Embryonic facial prominence (tissue), 1 donor: ENCODE measurements at regions not wholly inside any gene's neighbourhood (a gene's known extent, or its start where the extent isn't known, plus 50 kb on each side); places are given as distances from the start of the nearest gene placed in this dataset.

Experiments
- DNase-seq: peaks from one replicate; pipeline ENCODE4 v3.0.0-alpha.2; 2016; ENCODE audit errors: extremely low spot score

DNA sequence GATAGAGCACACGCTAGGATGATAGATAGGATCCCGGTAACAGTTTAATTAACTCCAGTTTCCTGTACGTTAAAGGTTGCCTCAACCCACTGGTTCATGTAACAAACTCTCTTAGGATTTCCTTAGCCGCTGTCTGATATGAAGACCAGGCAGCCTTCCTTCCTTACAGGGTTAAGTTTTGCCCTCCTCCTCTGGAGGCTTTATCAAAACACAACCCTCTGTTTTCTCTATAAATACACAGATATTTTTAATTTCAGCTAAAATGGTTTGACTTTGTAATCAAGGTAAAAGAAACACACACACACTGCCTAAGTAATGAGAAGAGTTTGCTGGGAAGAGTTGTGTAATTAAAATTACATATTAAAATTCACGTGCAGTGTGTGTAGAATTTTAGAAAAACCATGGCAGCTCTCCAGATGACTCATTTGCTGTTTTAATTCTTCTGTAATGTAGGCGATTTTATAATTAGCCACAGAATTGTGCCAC lies 369.8 kb downstream of the CSNK1G3 start:
- no peak for DNase-seq

DNA sequence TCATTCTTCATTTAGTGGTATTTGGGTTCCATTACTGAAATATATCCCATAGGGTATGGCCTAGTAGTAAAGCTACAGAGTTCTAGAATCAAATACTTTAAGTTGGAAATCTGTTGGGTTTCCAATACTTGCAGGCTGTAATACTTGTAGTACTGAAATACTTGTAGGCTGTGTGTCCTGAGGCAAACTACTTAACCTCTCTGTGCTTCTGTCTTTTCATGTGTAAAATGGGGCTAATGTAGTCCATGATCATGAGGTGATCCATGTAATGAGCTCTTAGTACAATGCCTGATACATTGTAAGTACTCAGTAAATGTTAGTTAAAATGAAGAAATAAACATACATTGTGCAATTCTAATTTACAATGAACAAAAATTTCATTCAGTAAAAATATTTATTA lies 368.9 kb downstream of the CSNK1G3 start:
- no peak for DNase-seq

DNA sequence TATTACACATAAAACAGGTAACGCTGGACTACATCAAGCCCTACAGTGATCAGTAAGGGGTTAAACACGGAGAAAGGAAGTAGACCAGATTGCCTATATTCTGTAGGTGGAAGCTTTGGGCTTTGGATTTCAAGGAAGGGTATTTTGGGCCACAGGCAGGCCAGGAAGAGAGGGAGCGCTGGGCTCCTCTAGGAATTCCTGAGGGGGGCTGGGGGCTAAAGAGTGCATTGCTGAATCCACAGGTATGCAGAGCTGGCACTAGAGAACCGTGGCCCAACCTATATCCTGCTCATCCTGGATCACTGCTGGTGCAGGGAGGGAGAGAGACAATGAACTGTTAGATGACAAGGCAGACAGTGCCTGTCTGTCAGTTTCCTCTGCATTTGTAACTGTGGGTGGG lies 367.1 kb downstream of the CSNK1G3 start:
- no peak for DNase-seq

DNA sequence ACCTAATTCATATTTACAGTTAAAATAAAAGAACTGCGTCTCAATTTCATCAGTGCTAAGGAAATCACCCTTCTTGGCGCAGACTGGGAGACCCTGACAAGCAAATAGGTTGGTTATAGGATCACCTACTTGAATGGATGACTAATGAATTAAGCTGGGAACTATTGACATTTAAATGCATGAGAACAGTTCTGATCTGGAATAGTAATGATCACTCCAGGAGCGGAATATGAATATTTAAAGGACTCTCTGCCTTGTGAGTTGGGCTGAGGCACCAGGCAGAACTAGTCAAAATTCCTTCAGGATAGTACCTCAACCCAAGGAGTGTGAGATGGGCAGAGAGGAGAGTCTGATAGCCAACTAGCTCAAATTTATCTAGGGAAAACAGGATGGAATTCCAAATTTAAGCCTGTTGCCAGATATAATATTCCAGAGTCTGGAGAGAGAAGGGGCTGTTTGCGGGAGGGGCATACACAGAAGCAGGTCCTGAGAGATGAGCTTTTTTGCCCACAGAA lies 364.4 kb downstream of the CSNK1G3 start:
- DNase-seq = no peak

DNA sequence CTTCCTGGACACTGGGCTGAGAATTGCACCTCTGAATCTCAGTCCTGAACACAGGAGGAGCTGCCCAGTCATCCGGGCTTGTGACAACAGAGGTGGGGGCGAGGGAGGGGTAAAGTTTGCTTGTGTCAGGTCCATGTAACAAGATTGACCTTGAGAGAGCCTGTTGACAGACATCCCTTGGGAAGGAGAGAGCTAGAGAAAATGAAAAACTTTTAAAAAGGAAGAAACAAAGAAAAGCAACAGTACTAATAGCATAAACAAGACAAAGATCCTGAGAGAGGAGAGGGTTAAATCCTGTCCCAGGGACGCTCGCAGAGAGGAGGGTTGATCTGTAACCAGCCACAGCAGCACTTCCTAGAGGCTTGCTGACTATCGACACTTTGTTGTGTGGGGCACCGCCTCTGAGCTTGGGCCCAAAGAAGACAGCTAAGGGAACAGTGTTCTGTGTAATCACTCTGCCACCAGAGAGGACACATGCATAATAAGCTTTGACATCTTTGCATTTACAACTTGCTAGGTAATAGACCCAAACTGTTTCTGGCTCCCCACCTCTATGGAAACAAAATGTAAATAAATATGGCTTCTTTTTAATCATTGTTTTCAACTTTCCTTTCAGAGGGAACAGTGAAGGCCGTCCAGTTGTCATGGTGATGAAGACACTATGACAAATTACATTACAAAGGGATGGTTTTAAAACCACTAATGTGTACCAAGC lies 363.7 kb downstream of the CSNK1G3 start:
- peak; percentile 40 for DNase-seq

DNA sequence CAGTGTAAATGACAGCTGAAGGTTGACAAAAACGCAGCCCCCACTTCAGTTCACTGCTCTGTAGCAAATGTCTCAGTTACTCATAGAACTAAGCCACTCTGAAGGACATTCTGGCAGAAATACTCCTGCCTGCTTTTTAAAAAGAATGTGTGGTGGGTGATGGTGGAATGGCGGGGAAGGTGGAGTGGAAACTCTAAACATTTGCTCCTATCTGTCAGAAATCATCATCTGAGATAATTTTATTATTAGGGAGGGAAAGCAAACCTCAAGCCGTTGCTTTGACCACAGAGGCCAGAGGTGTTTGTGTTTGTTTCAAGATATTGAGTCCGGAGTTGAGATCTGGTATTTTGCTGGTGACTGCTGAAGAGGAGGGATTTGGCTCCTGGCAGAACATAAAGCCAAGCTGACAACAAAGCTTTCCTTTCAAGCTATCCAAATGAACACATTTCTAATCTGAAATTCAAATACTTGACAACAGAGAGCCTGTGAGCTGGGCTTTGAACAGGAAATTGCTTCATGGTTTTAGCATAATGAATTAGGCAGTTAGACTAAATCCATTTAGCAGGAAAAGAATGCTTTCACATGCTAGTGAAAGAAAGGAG lies 362.7 kb downstream of the CSNK1G3 start:
- DNase-seq = no peak

DNA sequence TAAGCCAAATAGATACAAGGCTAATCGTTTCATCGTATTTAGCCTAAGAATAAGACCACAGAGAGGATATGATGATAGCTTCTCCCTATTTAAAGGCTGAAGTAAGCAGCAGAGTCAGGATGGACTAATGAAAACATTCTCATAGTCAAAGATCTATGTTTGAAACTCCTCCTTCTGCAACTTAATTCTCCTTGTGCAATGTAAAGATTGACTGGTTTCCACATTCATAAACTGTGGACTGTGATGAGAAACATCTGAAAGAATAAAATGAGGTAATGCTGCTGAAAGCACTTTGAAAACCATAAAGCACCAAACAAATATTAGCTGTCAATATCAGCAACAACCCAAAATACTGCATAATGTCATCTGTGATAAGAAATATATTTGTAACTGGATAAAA lies 361.9 kb downstream of the CSNK1G3 start:
- no peak for DNase-seq

DNA sequence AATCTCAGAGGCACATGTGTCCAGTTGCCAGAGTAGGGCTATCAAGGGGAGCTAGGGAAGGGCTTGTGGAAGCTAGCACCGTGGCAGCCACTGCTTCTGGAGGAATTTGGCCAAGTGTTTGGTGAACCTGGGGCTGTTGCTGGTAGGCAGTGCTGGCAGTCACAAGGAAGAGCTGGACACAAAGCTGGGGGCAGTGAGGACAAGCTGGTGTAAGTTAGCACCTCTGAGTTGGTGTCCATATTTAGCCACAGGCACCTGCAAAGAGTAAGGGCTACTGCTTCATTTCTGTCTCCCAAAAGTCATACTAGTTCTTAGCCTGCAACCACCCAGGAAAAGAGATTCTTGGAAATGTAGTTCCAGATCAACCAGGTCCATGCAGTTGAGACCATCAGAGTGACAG lies 359.4 kb downstream of the CSNK1G3 start:
- DNase-seq = no peak

DNA sequence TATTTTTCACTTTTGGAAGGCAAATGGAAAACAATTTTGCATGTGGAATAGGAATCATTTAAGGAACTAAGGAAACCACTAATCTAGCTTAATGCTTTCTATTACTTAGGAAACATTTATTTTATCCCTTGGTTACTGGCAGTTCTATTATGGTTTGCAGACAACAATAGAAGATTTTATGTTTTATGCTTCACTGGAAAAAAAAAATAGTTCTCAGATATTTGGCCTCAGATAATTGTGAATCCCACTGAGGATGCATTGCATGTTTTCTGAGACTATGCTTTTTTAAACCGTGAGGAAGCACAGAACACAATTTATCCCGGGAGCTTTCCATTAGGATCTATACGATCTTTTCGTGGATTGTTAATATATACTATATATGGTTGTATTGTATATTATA lies 356.9 kb downstream of the CSNK1G3 start:
- no peak for DNase-seq

DNA sequence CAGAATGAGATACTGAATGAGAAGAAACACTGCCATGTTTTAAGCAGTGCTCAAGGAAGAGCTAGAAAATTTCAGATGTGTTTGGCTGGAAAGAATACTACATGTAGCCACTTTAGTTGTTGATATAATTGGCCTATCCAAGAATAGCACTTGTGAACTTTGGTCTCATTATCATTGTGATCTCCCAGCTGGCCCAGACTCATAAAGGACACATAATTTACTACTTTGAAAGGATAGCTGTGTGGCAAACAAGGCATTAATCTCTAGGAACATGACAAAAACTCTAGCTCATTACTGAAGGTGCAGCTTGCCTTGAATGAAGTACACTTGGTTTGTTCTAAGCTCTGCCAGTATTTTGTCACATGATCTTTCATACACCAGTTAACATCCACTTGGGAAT lies 356.3 kb downstream of the CSNK1G3 start:
- no peak for DNase-seq

DNA sequence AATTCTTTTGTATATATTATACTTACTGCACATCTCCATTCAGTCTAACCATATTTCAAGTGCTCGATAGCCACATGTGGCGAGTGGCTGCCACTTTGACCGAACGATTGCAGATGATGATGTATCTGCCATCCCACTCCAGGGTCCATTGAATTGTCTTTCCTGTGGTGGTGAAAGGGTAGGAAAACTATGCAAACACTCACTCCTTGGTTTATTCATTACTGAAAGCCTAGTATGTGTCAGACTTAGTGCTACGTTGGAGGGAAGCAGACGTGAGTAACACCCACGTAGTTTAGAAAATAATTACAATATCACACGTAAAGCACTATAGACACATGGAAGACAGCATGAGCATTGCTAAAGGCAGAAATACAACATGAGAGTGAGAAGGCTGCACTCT lies 353.7 kb downstream of the CSNK1G3 start:
- DNase-seq = no peak

DNA sequence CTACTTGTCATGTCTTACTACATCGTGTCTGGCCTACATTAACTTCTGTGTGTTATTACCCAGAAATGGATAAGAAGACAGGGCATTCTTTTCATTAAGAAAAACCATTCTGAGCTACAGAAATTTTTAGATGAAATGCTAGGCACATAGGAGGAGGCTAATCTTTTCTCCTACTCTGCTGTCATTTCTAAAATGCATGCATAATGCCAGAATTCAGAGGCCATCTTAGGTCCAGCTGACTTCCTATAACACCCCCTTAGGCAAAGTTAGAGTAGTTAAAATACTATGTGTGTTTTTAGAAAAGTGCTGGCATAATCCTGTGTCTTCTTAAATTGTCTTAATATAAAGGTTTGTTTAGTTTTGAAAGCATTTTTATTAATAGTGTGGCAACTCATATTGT lies 352.6 kb downstream of the CSNK1G3 start:
- DNase-seq = no peak

DNA sequence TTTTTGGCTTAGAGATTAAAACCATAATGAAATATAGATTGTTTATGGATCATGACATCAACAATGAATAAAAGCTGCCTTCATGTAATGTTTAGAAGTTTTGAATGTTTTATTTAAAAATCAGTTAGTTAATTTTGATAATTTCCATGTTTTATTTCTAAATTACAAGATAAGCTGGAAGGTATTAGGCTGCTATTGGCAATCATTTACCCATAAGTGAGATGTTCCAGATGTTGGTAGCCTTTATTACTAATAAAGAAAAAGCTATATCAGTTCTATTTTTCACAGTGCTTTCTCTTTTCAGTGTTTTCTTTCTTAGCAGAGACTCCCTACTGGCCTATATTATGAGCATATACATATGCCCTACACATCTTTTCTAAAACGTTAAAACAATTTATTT lies 347.0 kb downstream of the CSNK1G3 start:
- no peak for DNase-seq

DNA sequence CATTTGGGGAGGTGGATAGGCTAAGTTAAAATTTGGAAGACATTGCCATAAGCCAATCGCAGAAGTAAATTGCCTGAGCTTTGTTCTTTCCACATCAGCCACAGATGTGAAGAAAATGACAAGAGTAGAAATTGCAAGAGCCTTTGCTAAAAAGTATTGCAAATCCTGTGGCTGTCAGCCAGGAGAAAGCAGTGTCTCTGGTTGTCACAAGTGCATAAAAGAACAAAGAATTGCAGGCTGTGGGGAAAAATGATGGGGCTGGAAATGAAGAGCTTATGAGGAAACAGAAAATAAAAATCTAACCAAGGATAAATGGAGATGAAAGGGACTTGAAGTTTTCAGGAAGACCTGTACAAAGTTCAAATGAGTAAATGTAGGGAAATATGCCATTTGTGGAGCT lies 344.8 kb downstream of the CSNK1G3 start:
- no peak for DNase-seq

DNA sequence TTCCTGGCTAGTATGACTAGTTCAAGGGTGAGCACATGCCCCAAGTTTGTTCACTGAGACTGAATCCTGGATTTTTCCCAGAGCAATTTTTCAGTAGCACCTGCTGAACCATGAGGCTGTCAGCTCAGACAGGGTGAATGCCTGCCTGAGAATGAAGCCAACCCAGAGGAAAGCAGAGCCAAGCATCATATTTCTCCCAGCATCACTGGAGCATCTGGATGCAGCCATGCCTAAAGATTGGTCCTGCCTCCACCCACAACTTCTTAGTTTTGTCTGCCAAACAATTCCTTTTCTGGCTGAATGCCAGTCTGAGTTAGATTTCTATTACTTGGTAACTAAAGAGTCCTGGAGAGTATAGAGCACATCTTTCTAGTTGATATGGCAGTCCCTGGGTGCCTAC lies 343.6 kb downstream of the CSNK1G3 start:
- DNase-seq = no peak

DNA sequence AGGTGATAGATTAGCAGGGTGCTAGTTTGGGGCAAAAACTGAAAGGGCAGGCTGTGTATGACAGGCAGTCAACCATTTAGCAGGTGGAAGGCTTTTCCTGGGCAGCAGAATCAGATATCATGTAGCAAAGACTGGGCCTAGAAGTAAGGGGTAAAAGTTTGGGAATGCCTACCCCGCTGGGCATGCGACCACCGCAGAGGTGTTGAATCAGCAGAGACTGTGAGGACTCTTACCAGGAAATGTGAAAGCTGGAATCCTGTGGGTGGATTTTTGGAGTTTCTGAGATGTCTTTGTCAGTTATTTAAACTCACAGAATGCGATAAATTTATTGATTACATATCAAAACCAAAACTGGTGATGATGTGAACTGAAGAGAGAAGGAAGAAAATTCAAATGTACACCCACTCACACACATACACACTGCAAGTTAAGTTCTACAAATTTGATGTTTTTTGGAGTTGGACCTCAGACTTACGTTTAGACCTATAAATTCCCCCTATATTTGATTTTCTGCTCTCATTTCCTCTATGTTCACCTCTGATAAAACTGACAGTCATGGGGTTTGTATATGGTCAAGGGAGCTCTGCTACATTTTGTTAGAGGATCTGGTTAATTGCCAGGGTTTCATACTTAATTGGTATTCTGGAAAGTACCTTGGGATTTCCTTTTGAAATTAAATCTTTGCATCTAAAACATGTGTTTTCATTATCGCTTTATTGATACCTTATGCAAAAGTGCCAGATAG lies 333.6 kb downstream of the CSNK1G3 start:
- DNase-seq = no peak

DNA sequence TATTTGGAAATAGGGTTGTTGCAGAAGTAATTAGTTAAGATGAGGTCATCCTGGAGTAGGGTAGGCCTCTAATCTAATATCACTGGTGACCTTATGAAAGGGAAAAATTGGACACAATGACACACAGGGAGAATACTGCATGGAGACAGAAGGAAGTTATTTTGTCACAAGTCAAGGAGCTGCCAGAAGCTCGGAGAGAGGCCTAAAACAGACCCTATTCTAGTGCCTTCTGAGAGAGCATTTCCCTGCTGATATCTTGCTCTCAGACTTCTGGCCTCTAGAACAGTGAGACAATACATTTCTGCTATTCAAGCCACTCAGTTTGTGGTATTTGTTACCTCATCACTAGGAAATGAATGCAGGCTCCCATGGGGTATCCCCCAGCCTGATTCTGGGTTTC lies 332.9 kb downstream of the CSNK1G3 start:
- DNase-seq = no peak

DNA sequence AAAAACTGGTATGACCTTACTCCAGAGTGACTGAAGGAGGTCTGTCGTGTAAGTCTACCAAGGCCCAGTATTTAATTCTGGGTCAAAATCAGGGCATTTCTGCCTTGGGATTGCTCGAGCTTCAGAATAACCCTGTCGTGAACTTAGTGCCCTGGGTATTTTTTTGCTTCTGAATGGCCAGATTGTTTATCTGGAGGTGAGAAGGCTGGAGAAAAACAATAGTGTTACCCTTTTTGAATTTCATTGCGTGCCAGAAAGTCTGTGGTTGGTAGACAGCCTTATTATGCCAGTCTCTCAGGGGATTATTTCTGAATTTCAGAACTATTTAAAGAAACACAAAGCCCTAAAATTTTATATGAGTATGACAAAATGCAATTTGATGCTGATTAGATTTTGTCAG lies 323.4 kb downstream of the CSNK1G3 start:
- no peak for DNase-seq

DNA sequence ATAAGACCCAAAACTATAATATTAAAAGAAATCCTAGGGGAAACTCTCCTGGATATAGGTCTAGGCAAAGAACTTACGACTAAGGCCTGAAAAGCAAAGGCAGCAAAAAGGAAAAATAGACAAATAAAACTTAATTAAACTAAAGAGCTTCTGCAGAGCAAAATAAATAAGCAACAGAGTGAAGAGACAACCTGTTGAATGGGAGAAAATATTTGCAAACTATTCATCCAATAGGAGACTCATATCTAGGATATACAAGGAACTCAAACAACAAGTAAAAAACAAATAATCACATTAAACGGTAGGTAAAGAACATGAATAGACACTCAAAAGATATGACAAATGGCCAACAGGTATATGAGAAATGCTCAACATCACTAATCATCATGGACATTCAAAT lies 318.6 kb downstream of the CSNK1G3 start:
- no peak for DNase-seq

DNA sequence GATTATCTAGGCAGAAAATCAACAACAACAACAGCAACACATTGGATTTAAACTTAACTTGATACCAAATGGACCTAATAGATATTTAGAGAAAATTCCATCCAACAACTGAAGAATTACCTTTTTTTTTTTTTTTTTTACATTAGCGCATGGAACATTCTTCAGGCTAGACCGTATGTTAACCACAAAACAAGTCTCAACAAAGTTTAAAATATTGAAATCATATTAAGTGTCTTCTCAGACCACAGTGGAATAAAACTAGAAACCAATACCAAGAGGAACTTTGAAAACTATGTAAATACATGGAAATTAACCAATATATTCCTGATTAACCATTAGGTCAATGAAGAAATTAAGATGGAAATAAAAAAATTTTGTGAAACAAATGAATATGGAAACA lies 315.8 kb downstream of the CSNK1G3 start:
- DNase-seq = no peak

DNA sequence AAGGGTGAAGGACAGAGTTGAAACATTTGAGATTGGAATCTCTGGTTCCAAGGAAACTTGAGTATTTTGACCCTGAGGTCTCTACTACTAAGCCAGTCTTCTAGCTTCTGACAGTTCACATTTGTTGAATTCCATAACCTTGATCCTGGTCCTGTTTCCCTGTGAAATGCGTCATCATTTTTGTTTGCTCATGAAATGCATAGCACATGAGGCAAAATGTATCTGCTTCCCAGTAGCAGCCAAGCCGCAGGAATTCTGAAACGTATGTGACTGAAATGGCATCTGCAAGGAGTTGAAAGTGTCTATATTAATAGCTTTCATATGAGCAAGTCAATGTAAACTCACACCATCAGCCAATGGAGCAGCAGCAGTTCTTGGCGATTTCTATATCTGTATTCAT lies 307.9 kb downstream of the CSNK1G3 start:
- DNase-seq = peak; percentile 74

DNA sequence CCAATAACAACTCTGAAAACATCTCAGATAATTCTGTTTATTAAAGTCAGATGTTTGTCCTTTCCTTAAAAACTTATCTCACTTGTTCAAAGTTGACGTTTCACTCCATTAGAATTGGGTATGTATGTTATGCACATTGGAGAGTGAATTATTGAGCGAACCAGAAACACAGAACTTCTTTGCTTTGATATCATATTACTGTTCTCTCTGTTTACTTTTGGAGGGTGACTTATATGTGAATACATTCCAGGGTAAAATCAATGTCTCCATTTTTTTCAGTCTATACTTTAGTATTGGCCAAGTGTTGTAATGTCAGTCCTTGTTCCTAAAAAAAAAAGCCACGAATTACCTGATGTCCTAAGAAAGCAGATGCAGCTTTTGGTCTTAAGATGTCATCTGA lies 307.4 kb downstream of the CSNK1G3 start:
- DNase-seq = no peak

DNA sequence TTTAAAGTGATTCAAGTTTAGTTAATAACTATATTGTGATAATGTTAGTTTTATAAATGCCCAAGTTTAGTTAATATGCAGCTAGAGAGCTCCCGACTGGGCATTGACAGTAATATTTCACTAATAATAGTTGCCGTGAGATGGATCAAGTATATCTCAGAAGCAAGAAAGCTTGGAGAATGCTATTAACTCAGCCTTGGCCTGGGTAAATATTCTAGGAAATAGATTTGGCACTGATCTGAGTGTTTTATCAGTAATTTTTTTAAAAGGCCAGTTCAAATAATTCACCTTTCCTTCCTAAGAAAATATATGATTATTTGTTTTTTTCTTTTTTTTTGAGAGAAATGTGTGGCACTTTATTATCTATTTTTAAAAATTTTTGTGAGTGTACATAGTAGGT lies 305.3 kb downstream of the CSNK1G3 start:
- no peak for DNase-seq
